Skeletal muscle satellite cell (primary cell): ENCODE measurements at regions not wholly inside any gene's neighbourhood (a gene's known extent, or its start where the extent isn't known, plus 50 kb on each side); places are given as distances from the start of the nearest gene placed in this dataset.
"Not testable (repeated sequence)": the region's sequence is repeated elsewhere in the genome, so short reads cannot be mapped to it uniquely, and the experiment has no call there.

Experiments used
- H3K27me3 ChIP-seq: 2 replicates; pipeline ENCODE4 v1.7.0; 2013; ENCODE audit warnings: low read length; ENCODE audit not compliant: control insufficient read depth, insufficient read depth
- H3K36me3 ChIP-seq: 2 replicates; pipeline ENCODE4 v1.7.0; 2013; ENCODE audit warnings: mild to moderate bottlenecking, control low read depth, low read length; ENCODE audit not compliant: insufficient read depth
- H3K4me1 ChIP-seq: 2 replicates; pipeline ENCODE4 v1.7.0; 2013; ENCODE audit warnings: low read length; ENCODE audit not compliant: control insufficient read depth, insufficient read depth
- H3K4me2 ChIP-seq: 2 replicates; pipeline ENCODE4 v1.7.0; 2013; ENCODE audit warnings: mild to moderate bottlenecking, low read length
- H3K4me3 ChIP-seq: 2 replicates; pipeline ENCODE4 v1.7.0; 2013; ENCODE audit warnings: low read length
- H3K9ac ChIP-seq: 2 replicates; pipeline ENCODE4 v1.7.0; 2013; ENCODE audit warnings: mild to moderate bottlenecking, low read depth, low read length, moderate library complexity
- H3K9me3 ChIP-seq: replicated peaks from 2 replicates; pipeline ENCODE4 v1.7.0; 2013; ENCODE audit warnings: mild to moderate bottlenecking, control low read depth, low read length

GRCh38 chr13:74743992-74744391 is 609.8 kb upstream of the KLF12 start:
- Histone ChIP-seq H3K36me3 (no peaks in the 10 kb centered on the region), H3K9me3 (no peaks in the 10 kb centered on the region), H3K27me3 (no peaks in the 10 kb centered on the region), H3K9ac (no peak overlapping the region), H3K4me3 (no peak overlapping the region), H3K4me1 (peaks cover 5% of the 10 kb centered on the region), H3K4me2 (no peak overlapping the region)

DNA sequence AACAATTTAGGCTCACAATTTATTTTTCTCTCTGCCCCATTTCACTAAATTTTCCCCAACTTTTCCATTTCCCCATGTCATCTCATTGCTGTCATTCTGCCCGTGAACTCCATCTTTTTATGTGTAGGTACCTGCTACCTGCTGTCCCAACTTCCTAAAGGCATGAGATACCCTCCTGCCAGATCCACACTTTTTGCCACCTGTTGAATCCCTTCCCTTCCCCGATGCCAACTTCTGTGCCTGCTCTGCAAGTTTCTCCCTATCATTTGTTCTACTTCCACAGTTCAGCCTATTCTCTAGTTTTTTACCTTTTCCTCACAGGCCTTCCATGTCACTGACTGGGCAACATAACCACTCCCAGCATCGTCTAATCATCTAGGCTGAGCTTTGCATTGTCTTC is 607.5 kb upstream of the KLF12 start:
- no peak overlapping the region for H3K4me3 ChIP-seq
- H3K4me1 ChIP-seq, result no peaks in the 10 kb centered on the region
- no peaks in the 10 kb centered on the region for H3K27me3 ChIP-seq
- no peaks in the 10 kb centered on the region for H3K9me3 ChIP-seq
- H3K9ac ChIP-seq, result no peak overlapping the region
- H3K36me3 ChIP-seq, result no peaks in the 10 kb centered on the region
- no peak overlapping the region for H3K4me2 ChIP-seq

- Histone ChIP-seq H3K4me2 (no peak overlapping the region), H3K4me3 (no peak overlapping the region), H3K36me3 (no peaks in the 10 kb centered on the region), H3K4me1 (no peaks in the 10 kb centered on the region), H3K9ac (no peak overlapping the region), H3K9me3 (no peaks in the 10 kb centered on the region), H3K27me3 (no peaks in the 10 kb centered on the region)
Measured at GRCh38 chr13:74732736-74733385, 598.7 kb upstream of the KLF12 start.

- Histone ChIP-seq H3K4me2 (no peak overlapping the region), H3K9ac (no peak overlapping the region), H3K4me3 (no peak overlapping the region), H3K36me3 (no peaks in the 10 kb centered on the region), H3K4me1 (no peaks in the 10 kb centered on the region), H3K9me3 (no peaks in the 10 kb centered on the region), H3K27me3 (no peaks in the 10 kb centered on the region)
Measured at GRCh38 chr13:74731731-74732130, 597.5 kb upstream of the KLF12 start.

GRCh38 chr13:74730556-74731331 is 596.5 kb upstream of the KLF12 start:
- no peak overlapping the region for H3K9ac ChIP-seq
- no peak overlapping the region for H3K4me3 ChIP-seq
- no peaks in the 10 kb centered on the region for H3K27me3 ChIP-seq
- no peaks in the 10 kb centered on the region for H3K4me1 ChIP-seq
- no peaks in the 10 kb centered on the region for H3K36me3 ChIP-seq
- H3K9me3 ChIP-seq, result no peaks in the 10 kb centered on the region
- no peak overlapping the region for H3K4me2 ChIP-seq

DNA sequence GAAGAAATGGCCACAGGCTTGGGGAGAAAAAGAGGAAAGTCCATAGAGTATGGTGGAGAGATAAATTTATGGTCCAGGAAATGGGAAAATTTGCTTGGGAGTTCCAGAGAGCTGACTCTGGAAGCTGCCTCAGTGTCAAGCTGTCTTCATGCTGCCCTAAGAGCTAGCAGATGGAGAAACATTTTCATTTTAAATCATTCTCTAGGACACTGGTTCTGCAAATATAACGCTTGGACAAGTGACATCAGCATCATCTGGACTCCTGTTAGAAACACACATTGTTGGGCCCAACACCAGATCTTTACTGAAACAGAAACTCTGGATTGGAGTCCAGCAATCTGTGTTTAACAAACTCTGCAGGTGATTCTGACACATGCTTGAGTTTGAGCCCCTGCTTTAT is 592.0 kb upstream of the KLF12 start:
- Histone ChIP-seq H3K4me1 (no peaks in the 10 kb centered on the region), H3K27me3 (no peaks in the 10 kb centered on the region), H3K9ac (no peak overlapping the region), H3K4me3 (no peak overlapping the region), H3K4me2 (no peak overlapping the region), H3K36me3 (no peaks in the 10 kb centered on the region), H3K9me3 (no peaks in the 10 kb centered on the region)

GRCh38 chr13:74718232-74718842 is 584.1 kb upstream of the KLF12 start:
- H3K9me3 ChIP-seq, H3K4me3 ChIP-seq, H3K4me2 ChIP-seq, H3K36me3 ChIP-seq, H3K27me3 ChIP-seq, H3K4me1 ChIP-seq, H3K9ac ChIP-seq: not testable (repeated sequence)

- Histone ChIP-seq H3K4me2 (no peak overlapping the region), H3K27me3 (no peaks in the 10 kb centered on the region), H3K9ac (no peak overlapping the region), H3K4me1 (no peaks in the 10 kb centered on the region), H3K36me3 (no peaks in the 10 kb centered on the region), H3K4me3 (no peak overlapping the region), H3K9me3 (no peaks in the 10 kb centered on the region)
Measured at GRCh38 chr13:74715718-74716117, 581.5 kb upstream of the KLF12 start.

GRCh38 chr13:74710006-74710405 is 575.8 kb upstream of the KLF12 start:
- no peak overlapping the region for H3K9ac ChIP-seq

GRCh38 chr13:74709226-74709625 is 575.0 kb upstream of the KLF12 start:
- H3K27me3 ChIP-seq, result no peaks in the 10 kb centered on the region
- no peak overlapping the region for H3K4me3 ChIP-seq
- no peak overlapping the region for H3K9ac ChIP-seq
- no peaks in the 10 kb centered on the region for H3K36me3 ChIP-seq
- no peaks in the 10 kb centered on the region for H3K9me3 ChIP-seq
- H3K4me2 ChIP-seq, result no peak overlapping the region
- peaks cover 8% of the 10 kb centered on the region for H3K4me1 ChIP-seq

More at GRCh38 chr13:74710006-74710405, 575.8 kb upstream of the KLF12 start:
- H3K4me1 ChIP-seq, result peaks cover 8% of the 10 kb centered on the region
- H3K27me3 ChIP-seq, result no peaks in the 10 kb centered on the region
- no peak overlapping the region for H3K4me2 ChIP-seq
- H3K4me3 ChIP-seq, result no peak overlapping the region
- no peaks in the 10 kb centered on the region for H3K36me3 ChIP-seq
- no peaks in the 10 kb centered on the region for H3K9me3 ChIP-seq

DNA sequence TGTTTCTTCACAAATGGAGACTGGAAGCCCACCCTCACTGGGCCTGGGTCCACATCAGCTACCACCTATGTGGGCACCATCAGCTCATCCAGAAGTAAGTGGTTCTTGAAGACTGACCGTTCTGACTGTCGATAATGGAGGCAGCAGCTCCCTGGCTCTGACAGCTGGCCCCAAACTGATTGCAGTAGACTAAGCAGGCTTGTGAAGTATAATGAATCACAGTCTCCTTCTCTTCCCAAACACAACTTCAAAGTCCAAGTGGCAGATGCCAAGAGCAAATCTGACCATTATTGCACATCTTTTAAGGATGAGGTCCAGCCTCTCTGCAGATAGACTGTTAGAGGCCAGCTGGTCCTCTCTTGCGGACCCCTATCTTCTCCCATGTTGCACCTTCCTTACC is 574.4 kb upstream of the KLF12 start:
- Histone ChIP-seq H3K9ac (no peak overlapping the region), H3K4me3 (no peak overlapping the region), H3K9me3 (no peaks in the 10 kb centered on the region), H3K36me3 (no peaks in the 10 kb centered on the region), H3K4me2 (no peak overlapping the region), H3K27me3 (no peaks in the 10 kb centered on the region), H3K4me1 (peaks cover 8% of the 10 kb centered on the region)
